ENCODE measurements at regions not wholly inside any gene's neighbourhood (a gene's known extent, or its start where the extent isn't known, plus 50 kb on each side); places are given as distances from the start of the nearest gene placed in this dataset.
A peak's percentile ranks its signal among the peaks of the same experiment; 100 is the strongest.
"Not testable (repeated sequence)": the region's sequence is repeated elsewhere in the genome, so short reads cannot be mapped to it uniquely, and the experiment has no call there.

- H3K27me3 Mint-ChIP-seq: no peaks in the 10 kb centered on the region
- no peaks in the 10 kb centered on the region for H3K36me3 Mint-ChIP-seq
- DNase-seq (ENCODE audit: low spot score): no peak
- no peak overlapping the region for H3K4me3 Mint-ChIP-seq
- no peak overlapping the region for H3K27ac Mint-ChIP-seq
- peaks cover 8% of the 10 kb centered on the region for H3K9me3 Mint-ChIP-seq
- ATAC-seq: no peak
- H3K4me1 Mint-ChIP-seq (ENCODE audit: low read depth in 2 of 2): no peaks in the 10 kb centered on the region
Observed at GRCh38 chr5:120329095-120329494, 135.0 kb upstream of the PRR16 start.

- no peak for DNase-seq (ENCODE audit: low spot score)
- peaks cover 13% of the 10 kb centered on the region for H3K9me3 Mint-ChIP-seq
- no peak overlapping the region for H3K27ac Mint-ChIP-seq
- H3K36me3 Mint-ChIP-seq: no peaks in the 10 kb centered on the region
- H3K4me1 Mint-ChIP-seq (ENCODE audit: low read depth in 2 of 2): no peaks in the 10 kb centered on the region
- no peak for ATAC-seq
- H3K27me3 Mint-ChIP-seq: no peaks in the 10 kb centered on the region
- H3K4me3 Mint-ChIP-seq: no peak overlapping the region
Observed at GRCh38 chr5:120330558-120330957, 133.5 kb upstream of the PRR16 start.

DNA sequence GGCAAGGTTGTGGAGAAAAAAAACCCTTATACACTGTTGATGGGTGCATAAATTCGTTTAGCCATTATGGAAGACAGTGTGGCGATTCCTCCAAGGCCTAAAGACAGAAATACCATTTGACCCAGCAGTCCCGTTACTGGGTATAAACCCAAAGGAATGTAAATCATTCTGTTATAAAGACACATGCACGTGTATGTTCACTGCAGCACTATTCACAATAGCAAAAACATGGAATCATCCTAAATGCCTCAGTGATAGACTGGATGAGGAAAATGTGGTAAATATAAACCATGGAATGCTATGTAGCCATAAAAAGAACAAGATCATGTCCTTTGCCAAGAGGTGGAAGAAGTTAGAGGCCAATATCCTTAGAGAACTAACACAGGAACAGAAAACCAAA lies 119.9 kb upstream of the PRR16 start:
- Mint-ChIP-seq H3K9me3 (peaks cover 3% of the 10 kb centered on the region), H3K4me3 (no peak overlapping the region), H3K27ac (no peak overlapping the region), H3K36me3 (peaks cover 6% of the 10 kb centered on the region), H3K4me1 (ENCODE audit: low read depth in 2 of 2) (no peaks in the 10 kb centered on the region), H3K27me3 (no peaks in the 10 kb centered on the region)
- DNase-seq (ENCODE audit: low spot score) (no peak), ATAC-seq (no peak)

DNA sequence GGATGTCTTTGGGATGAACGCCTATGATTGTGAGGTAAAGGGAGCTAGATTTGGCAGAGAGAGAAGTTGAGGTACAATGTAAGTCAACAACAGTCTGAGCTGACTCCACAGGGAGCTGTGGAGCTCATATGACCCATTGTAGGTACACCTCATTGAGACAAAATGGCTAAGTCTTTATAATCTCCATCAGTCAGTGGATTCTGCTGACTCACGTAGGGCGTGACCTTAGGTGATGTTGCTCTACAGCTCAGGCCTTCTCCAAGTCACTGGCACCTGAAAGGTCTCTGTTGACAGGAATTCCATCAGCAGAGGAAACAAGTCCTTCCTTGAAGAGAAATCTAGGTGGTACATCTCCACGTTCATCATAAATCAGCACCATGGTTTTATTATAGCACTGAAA lies 118.2 kb upstream of the PRR16 start:
- H3K4me1 Mint-ChIP-seq (ENCODE audit: low read depth in 2 of 2): no peaks in the 10 kb centered on the region
- H3K27me3 Mint-ChIP-seq: no peaks in the 10 kb centered on the region
- DNase-seq (ENCODE audit: low spot score) (no peak), ATAC-seq (no peak)
- peaks cover 4% of the 10 kb centered on the region for H3K36me3 Mint-ChIP-seq
- no peak overlapping the region for H3K4me3 Mint-ChIP-seq
- peaks cover 4% of the 10 kb centered on the region for H3K9me3 Mint-ChIP-seq
- no peak overlapping the region for H3K27ac Mint-ChIP-seq

GRCh38 chr5:120351071-120351470 lies 113.0 kb upstream of the PRR16 start:
- not testable (repeated sequence) for H3K4me1 Mint-ChIP-seq (ENCODE audit: low read depth in 2 of 2); H3K4me3 Mint-ChIP-seq; H3K9me3 Mint-ChIP-seq; DNase-seq (ENCODE audit: low spot score); H3K27ac Mint-ChIP-seq; H3K27me3 Mint-ChIP-seq; ATAC-seq; H3K36me3 Mint-ChIP-seq

- peaks cover 11% of the 10 kb centered on the region for H3K9me3 Mint-ChIP-seq
- H3K4me3 Mint-ChIP-seq: no peak overlapping the region
- DNase-seq (ENCODE audit: low spot score) (no peak), ATAC-seq (no peak)
- H3K27ac Mint-ChIP-seq: no peak overlapping the region
- H3K4me1 Mint-ChIP-seq (ENCODE audit: low read depth in 2 of 2): no peaks in the 10 kb centered on the region
- peaks cover 13% of the 10 kb centered on the region for H3K36me3 Mint-ChIP-seq
- H3K27me3 Mint-ChIP-seq: no peaks in the 10 kb centered on the region
Observed at GRCh38 chr5:120354126-120354525, 110.0 kb upstream of the PRR16 start.

DNA sequence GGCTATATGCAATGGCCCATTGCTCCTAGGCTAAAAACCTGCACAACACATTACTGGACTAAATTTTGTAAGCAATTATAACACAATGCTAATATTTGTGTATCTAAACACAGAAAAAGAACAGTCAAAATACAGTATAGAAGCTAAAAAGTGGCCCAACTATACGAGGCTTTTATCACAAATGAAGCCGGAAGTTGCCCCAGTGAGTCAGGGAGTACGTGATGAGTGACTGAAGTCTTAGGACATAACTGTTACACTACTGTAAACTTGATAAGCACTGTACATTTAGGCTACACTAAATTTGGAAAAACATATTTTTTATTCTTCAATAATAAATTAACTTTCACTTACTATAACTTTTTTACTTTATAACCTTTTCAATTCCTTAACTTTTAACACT lies 105.2 kb upstream of the PRR16 start:
- peaks cover 11% of the 10 kb centered on the region for H3K9me3 Mint-ChIP-seq
- DNase-seq (ENCODE audit: low spot score): no peak
- H3K4me1 Mint-ChIP-seq (ENCODE audit: low read depth in 2 of 2): no peaks in the 10 kb centered on the region
- no peak overlapping the region for H3K27ac Mint-ChIP-seq
- no peak overlapping the region for H3K4me3 Mint-ChIP-seq
- H3K36me3 Mint-ChIP-seq: peaks cover 4% of the 10 kb centered on the region
- no peaks in the 10 kb centered on the region for H3K27me3 Mint-ChIP-seq
- ATAC-seq: no peak

DNA sequence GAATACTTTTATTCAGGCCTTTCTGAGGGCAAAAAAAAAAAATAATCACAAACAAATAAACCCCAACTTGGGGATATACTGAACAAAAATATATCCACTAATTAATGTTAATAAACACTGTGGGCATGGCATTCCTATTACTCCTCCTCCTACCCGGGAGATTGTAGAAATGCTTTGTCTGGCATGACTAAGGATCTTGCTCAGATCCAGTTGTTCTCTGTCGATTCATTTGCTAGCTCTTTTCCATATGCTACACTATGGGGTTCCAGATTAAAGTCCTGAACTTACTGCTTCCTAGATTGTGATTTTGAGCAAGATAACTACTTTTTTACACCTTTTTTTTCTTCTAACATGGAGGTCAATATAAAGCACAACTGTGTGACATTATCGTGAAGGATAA lies 102.2 kb upstream of the PRR16 start:
- H3K36me3 Mint-ChIP-seq: peaks cover 4% of the 10 kb centered on the region

DNA sequence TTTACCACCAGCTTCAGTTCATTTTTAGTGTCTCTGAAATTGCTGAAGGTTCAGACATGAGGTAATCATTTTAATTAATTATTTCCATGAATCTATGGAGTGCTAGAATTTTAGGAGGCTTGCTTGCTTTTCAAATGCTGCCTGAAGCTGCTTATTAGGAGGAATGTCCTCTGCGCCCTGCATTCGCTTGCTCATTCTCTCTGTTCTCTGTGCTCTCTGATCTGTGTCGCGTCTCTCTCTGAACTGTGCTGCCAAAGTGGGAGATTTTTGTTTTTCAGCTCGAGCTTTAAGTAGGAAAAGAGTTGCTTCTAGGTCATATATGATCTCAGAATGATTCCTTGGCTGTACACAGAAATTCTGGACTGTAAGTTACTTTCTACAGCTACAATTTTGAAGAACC lies 101.7 kb upstream of the PRR16 start:
- no peak for ATAC-seq
- no peak overlapping the region for H3K4me3 Mint-ChIP-seq
- DNase-seq (ENCODE audit: low spot score): no peak
- peaks cover 3% of the 10 kb centered on the region for H3K36me3 Mint-ChIP-seq
- no peak overlapping the region for H3K27ac Mint-ChIP-seq
- no peaks in the 10 kb centered on the region for H3K27me3 Mint-ChIP-seq
- no peaks in the 10 kb centered on the region for H3K4me1 Mint-ChIP-seq (ENCODE audit: low read depth in 2 of 2)
- peaks cover 11% of the 10 kb centered on the region for H3K9me3 Mint-ChIP-seq

More for the DNA sequence above, 102.2 kb upstream of the PRR16 start:
- Mint-ChIP-seq H3K4me1 (ENCODE audit: low read depth in 2 of 2) (no peaks in the 10 kb centered on the region), H3K27me3 (no peaks in the 10 kb centered on the region), H3K4me3 (no peak overlapping the region), H3K27ac (no peak overlapping the region), H3K9me3 (peaks cover 11% of the 10 kb centered on the region)
- DNase-seq (ENCODE audit: low spot score): no peak
- no peak for ATAC-seq

- Mint-ChIP-seq H3K27me3 (no peaks in the 10 kb centered on the region), H3K4me1 (ENCODE audit: low read depth in 2 of 2) (no peaks in the 10 kb centered on the region), H3K27ac (no peak overlapping the region), H3K9me3 (peaks cover 5% of the 10 kb centered on the region), H3K36me3 (no peaks in the 10 kb centered on the region), H3K4me3 (no peak overlapping the region)
- ATAC-seq (no peak), DNase-seq (ENCODE audit: low spot score) (no peak)
Observed at GRCh38 chr5:120365656-120366446, 98.2 kb upstream of the PRR16 start.

DNA sequence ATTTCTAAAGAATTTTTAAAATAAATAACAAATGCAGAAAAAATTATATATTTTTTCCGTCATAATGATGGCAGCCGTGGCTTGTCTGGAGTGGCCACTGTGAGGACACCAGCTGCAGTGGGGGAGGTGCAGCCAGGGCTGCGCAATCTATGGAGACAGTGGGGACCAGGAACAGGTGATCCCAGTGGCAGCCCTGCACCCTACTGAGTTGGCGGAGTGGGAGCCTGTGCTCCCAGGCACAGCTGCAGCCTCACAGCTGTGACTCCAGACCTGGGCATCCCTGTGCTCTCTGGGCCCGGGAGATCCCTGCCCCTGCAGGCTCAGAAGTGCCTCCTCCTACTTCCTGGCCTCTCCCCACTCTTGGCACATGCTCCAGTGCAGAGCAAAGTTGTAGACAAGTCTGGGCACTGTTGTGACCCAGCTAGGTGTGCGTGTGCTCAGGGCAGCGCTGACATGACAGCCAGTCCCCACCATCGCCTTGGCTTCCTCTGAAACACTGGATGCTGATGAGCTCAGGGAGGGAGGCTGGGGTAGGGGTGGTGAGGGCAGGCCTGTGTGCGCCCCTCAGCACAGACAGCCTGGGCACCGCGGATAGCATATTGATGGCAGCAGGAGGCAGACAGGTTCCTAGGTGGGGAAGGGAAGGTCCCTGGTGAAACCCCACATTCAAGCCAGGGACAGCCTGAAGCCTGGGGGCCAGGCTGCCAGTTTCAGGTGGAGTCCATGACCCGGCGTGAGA lies 96.0 kb upstream of the PRR16 start:
- Mint-ChIP-seq H3K36me3 (no peaks in the 10 kb centered on the region), H3K27ac (no peak overlapping the region), H3K4me1 (ENCODE audit: low read depth in 2 of 2) (no peaks in the 10 kb centered on the region), H3K9me3 (peaks cover 3% of the 10 kb centered on the region), H3K27me3 (no peaks in the 10 kb centered on the region), H3K4me3 (no peak overlapping the region)
- DNase-seq (ENCODE audit: low spot score) (no peak), ATAC-seq (peak; percentile 31 to 48)

DNA sequence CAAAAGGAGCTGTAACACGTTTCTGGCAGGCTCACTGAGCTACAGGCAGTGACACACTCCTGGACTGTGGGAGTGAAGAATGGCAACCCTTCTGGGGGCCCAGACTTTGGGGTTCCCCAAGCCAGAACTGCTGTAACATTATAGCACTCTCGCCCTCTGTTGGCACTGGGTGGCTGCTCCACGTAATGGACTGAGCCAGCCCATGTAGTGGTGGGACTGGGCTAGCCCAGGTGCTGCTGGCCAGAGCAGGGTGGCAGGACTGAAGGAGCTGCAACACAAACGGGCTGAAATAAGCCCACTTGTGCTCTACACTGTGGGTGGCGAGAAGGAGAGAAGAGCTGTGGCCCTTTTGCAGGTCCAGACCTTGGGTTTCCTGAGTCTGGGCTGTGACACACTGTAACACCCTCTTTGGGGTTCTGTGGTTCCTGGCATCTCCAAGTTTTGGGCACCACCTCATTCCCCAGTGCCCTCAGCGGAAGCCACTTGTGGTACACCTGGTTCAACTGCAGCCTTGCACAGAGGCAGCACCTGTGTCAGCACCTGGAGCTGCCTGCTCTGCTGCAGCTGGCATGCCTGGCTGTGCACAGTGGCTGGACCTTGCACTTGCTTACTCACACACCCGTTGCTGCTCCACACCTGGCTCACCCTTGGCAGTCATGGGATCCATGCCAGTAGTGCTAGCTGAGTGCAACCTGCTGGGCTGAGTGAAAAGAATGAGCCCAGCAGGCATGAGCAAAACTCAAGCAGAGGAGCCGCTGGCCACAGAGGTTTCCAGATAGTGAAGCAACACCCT lies 95.0 kb upstream of the PRR16 start:
- Mint-ChIP-seq H3K27me3 (no peaks in the 10 kb centered on the region), H3K4me1 (ENCODE audit: low read depth in 2 of 2) (no peaks in the 10 kb centered on the region), H3K9me3 (peaks cover 3% of the 10 kb centered on the region), H3K4me3 (no peak overlapping the region), H3K27ac (no peak overlapping the region), H3K36me3 (no peaks in the 10 kb centered on the region)
- DNase-seq (ENCODE audit: low spot score) (no peak), ATAC-seq (peak; percentile 13 to 43)

- Mint-ChIP-seq H3K27me3 (no peaks in the 10 kb centered on the region), H3K4me3 (no peak overlapping the region), H3K4me1 (ENCODE audit: low read depth in 2 of 2) (no peaks in the 10 kb centered on the region), H3K9me3 (peaks cover 7% of the 10 kb centered on the region), H3K36me3 (no peaks in the 10 kb centered on the region), H3K27ac (no peak overlapping the region)
- no peak for DNase-seq (ENCODE audit: low spot score)
- ATAC-seq: no peak
Observed at GRCh38 chr5:120372899-120373298, 91.2 kb upstream of the PRR16 start.

DNA sequence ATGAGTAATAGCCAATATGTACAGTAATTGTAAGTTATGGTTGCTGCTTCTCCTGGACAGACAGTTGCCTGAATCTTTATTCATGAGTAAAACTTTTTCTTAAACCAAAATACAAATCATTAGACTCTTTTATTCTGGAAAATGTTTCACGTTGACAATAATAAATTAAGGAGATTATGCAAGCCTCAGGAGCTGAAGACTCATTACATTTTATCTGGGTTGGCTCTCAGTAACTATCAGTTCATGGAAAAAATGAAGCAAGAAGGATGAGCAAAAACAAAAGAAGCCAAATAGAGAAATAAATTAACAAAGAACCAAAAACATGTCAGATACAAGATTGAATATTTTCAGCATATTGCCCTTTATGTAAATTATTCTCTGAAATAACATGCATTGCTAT lies 88.9 kb upstream of the PRR16 start:
- DNase-seq (ENCODE audit: low spot score) (no peak), ATAC-seq (no peak)
- no peaks in the 10 kb centered on the region for H3K4me1 Mint-ChIP-seq (ENCODE audit: low read depth in 2 of 2)
- H3K27me3 Mint-ChIP-seq: no peaks in the 10 kb centered on the region
- no peak overlapping the region for H3K4me3 Mint-ChIP-seq
- no peak overlapping the region for H3K27ac Mint-ChIP-seq
- H3K36me3 Mint-ChIP-seq: no peaks in the 10 kb centered on the region
- peaks cover 12% of the 10 kb centered on the region for H3K9me3 Mint-ChIP-seq

All from natural killer cell treated with Interleukin-12 subunit alpha and Interleukin-12 subunit beta and Interleukin-15 and Interleukin-18, amount 100 ng/mL, for 72 hours (primary cell).